Smooth muscle cell (in vitro differentiated cells): ENCODE measurements at regions not wholly inside any gene's neighbourhood (a gene's known extent, or its start where the extent isn't known, plus 50 kb on each side); places are given as distances from the start of the nearest gene placed in this dataset.

Experiments used
- DNase-seq: peaks from one replicate; lab custom pipeline; 2025; ENCODE audit not compliant: unreplicated experiment; lab: John Stamatoyannopoulos, UW
- H2AFZ ChIP-seq: fragments of 200-600 bp; sonication (generic); 2 replicates; pipeline ENCODE4 v1.6.0; 2016; ENCODE audit warnings: antibody characterized with exemption, low read depth, mild to moderate bottlenecking
- H3F3A ChIP-seq: fragments of 200-600 bp; sonication (generic); 2 replicates; pipeline ENCODE4 v1.6.0; 2017; ENCODE audit warnings: antibody characterized with exemption, low read depth
- H3K27ac ChIP-seq: fragments of 200-600 bp; sonication (generic); 2 replicates; pipeline ENCODE4 v1.5.1; 2016; ENCODE audit warnings: low read depth, mild to moderate bottlenecking
- H3K27me3 ChIP-seq: fragments of 200-600 bp; sonication (generic); 2 replicates; pipeline ENCODE4 v1.6.1; 2016; ENCODE audit warnings: low read depth, mild to moderate bottlenecking
- H3K36me3 ChIP-seq: fragments of 200-600 bp; sonication (generic); 2 replicates; pipeline ENCODE4 v1.5.1; 2016; ENCODE audit warnings: low read depth
- H3K4me1 ChIP-seq: fragments of 200-600 bp; sonication (generic); 2 replicates; pipeline ENCODE4 v1.5.1; 2016; ENCODE audit warnings: low read depth
- H3K4me2 ChIP-seq: fragments of 200-600 bp; sonication (generic); 2 replicates; pipeline ENCODE4 v1.6.0; 2016; ENCODE audit warnings: mild to moderate bottlenecking
- H3K4me3 ChIP-seq: fragments of 200-600 bp; sonication (generic); 2 replicates; pipeline ENCODE4 v1.5.1; 2016; ENCODE audit warnings: mild to moderate bottlenecking
- H3K79me2 ChIP-seq: fragments of 200-600 bp; sonication (generic); 2 replicates; pipeline ENCODE4 v1.6.0; 2016; ENCODE audit warnings: low read depth, mild to moderate bottlenecking
- H3K9ac ChIP-seq: fragments of 200-600 bp; sonication (generic); 2 replicates; pipeline ENCODE4 v1.6.0; 2016; ENCODE audit warnings: low read depth
- H3K9me3 ChIP-seq: fragments of 200-600 bp; sonication (generic); replicated peaks from 2 replicates; pipeline ENCODE4 v1.5.1; 2016; ENCODE audit warnings: low read depth
- H4K20me1 ChIP-seq: fragments of 200-600 bp; sonication (generic); 2 replicates; pipeline ENCODE4 v1.6.0; 2016; ENCODE audit warnings: low read depth
- CTCF ChIP-seq: fragments of 200-600 bp; sonication (generic); IDR thresholded peaks from 2 replicates; pipeline ENCODE4 v1.5.1; 2017; ENCODE audit warnings: borderline replicate concordance, mild to moderate bottlenecking, antibody characterized with exemption; ENCODE audit not compliant: insufficient read depth, poor library complexity, severe bottlenecking
- WGBS: methylation state at CpG from one replicate; pipeline ENCODE4 v1.1.7; 2016; ENCODE audit warnings: low lambda C conversion rate; 5-methylcytosine and 5-hydroxymethylcytosine counted together

- Histone ChIP-seq H3K27ac (peak overlapping the region; percentile 58), H3K27me3 (no peaks in the 10 kb centered on the region), H3K9ac (no peak overlapping the region), H3K79me2 (no peaks in the 10 kb centered on the region), H3K36me3 (no peaks in the 10 kb centered on the region), H3F3A (no peaks in the 10 kb centered on the region), H2AFZ (no peak overlapping the region), H3K9me3 (no peaks in the 10 kb centered on the region), H4K20me1 (no peaks in the 10 kb centered on the region), H3K4me2 (no peak overlapping the region), H3K4me1 (no peaks in the 10 kb centered on the region), H3K4me3 (no peak overlapping the region)
- no peak for TF ChIP-seq CTCF
- 69% methylated on average over 13 of the region's 13 CpGs for WGBS
- no peak for DNase-seq
Measured at GRCh38 chr3:150327678-150328653, 80.1 kb upstream of the TSC22D2 start.

- peak overlapping the region; percentile 69 for H3K27ac ChIP-seq
- no peak for DNase-seq
- H3K4me2 ChIP-seq, result no peak overlapping the region
- H3K9ac ChIP-seq, result no peak overlapping the region
- no peaks in the 10 kb centered on the region for H3K79me2 ChIP-seq
- no peaks in the 10 kb centered on the region for H3K36me3 ChIP-seq
- H3F3A ChIP-seq, result peaks cover 4% of the 10 kb centered on the region
- H4K20me1 ChIP-seq, result no peaks in the 10 kb centered on the region
- TF ChIP-seq CTCF, result no peak
- peaks cover 5% of the 10 kb centered on the region for H3K4me1 ChIP-seq
- 30% methylated on average over 4 of the region's 4 CpGs for WGBS
- H3K9me3 ChIP-seq, result no peaks in the 10 kb centered on the region
- no peak overlapping the region for H2AFZ ChIP-seq
- no peak overlapping the region for H3K4me3 ChIP-seq
- H3K27me3 ChIP-seq, result no peaks in the 10 kb centered on the region
Measured at GRCh38 chr3:150324788-150325187, 83.3 kb upstream of the TSC22D2 start.

- H3K4me3 ChIP-seq, result no peak overlapping the region
- peaks cover 4% of the 10 kb centered on the region for H3F3A ChIP-seq
- H3K4me2 ChIP-seq, result no peak overlapping the region
- no peak for DNase-seq
- no peaks in the 10 kb centered on the region for H4K20me1 ChIP-seq
- H3K27me3 ChIP-seq, result no peaks in the 10 kb centered on the region
- no peaks in the 10 kb centered on the region for H3K79me2 ChIP-seq
- peak overlapping the region; percentile 69 for H3K27ac ChIP-seq
- H3K4me1 ChIP-seq, result peaks cover 7% of the 10 kb centered on the region
- 83% methylated on average over 3 of the region's 3 CpGs for WGBS
- H3K9ac ChIP-seq, result no peak overlapping the region
- H3K9me3 ChIP-seq, result no peaks in the 10 kb centered on the region
- no peak for TF ChIP-seq CTCF
- H3K36me3 ChIP-seq, result no peaks in the 10 kb centered on the region
- no peak overlapping the region for H2AFZ ChIP-seq
Measured at GRCh38 chr3:150324245-150324644, 83.9 kb upstream of the TSC22D2 start.
